GM10266 (cell line): ENCODE measurements at regions not wholly inside any gene's neighbourhood (a gene's known extent, or its start where the extent isn't known, plus 50 kb on each side); places are given as distances from the start of the nearest gene placed in this dataset.

Source experiments
- DNase-seq: peaks from one replicate; pipeline ENCODE4 v3.0.0; 2012; ENCODE audit errors: extremely low spot score
- TF ChIP-seq, protein P1 (sequence below): IDR thresholded peaks from 2 replicates; pipeline ENCODE4 v1.5.1; 2012; ENCODE audit warnings: mild to moderate bottlenecking, low read depth; ENCODE audit not compliant: control insufficient read depth, insufficient read depth; ENCODE audit errors: missing control alignments

DNA sequence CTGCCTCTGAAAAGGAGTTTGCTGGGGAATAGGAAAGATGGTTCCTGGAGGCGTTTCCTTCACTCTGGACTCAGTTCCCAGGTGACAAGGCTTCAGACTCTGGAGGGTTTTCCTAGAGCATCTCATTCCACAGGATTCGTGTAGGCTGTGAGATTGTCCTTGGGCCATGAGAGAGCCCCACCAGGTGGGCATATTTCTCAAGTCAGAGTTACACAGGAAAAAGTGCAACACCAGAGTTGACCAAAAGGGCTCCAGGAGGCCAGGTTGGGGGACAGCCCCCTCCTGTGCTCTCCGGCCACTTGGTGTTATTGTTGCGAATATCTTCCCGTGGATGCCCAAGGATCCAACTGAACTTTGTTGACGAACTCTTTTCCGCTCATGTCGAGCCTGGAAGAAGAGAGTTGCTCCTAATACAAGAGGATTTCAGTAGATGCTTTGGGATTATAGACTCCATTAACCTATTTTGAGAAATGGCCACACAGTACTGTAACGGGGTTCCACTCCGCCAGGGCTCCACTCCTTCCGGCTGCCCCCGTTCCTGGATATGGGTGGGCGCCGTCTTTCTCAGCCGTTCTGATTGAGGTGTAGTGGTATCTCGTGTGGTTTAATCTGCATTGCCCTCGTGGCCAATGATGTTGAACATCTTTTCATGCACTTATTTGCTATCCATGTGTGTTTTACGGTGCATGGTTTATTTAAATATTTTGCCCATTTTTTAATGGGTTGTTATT lies 580.3 kb downstream of the BRD1 start:
- no peak for DNase-seq
- TF ChIP-seq, protein P1, sequence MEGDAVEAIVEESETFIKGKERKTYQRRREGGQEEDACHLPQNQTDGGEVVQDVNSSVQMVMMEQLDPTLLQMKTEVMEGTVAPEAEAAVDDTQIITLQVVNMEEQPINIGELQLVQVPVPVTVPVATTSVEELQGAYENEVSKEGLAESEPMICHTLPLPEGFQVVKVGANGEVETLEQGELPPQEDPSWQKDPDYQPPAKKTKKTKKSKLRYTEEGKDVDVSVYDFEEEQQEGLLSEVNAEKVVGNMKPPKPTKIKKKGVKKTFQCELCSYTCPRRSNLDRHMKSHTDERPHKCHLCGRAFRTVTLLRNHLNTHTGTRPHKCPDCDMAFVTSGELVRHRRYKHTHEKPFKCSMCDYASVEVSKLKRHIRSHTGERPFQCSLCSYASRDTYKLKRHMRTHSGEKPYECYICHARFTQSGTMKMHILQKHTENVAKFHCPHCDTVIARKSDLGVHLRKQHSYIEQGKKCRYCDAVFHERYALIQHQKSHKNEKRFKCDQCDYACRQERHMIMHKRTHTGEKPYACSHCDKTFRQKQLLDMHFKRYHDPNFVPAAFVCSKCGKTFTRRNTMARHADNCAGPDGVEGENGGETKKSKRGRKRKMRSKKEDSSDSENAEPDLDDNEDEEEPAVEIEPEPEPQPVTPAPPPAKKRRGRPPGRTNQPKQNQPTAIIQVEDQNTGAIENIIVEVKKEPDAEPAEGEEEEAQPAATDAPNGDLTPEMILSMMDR: no peak

DNA sequence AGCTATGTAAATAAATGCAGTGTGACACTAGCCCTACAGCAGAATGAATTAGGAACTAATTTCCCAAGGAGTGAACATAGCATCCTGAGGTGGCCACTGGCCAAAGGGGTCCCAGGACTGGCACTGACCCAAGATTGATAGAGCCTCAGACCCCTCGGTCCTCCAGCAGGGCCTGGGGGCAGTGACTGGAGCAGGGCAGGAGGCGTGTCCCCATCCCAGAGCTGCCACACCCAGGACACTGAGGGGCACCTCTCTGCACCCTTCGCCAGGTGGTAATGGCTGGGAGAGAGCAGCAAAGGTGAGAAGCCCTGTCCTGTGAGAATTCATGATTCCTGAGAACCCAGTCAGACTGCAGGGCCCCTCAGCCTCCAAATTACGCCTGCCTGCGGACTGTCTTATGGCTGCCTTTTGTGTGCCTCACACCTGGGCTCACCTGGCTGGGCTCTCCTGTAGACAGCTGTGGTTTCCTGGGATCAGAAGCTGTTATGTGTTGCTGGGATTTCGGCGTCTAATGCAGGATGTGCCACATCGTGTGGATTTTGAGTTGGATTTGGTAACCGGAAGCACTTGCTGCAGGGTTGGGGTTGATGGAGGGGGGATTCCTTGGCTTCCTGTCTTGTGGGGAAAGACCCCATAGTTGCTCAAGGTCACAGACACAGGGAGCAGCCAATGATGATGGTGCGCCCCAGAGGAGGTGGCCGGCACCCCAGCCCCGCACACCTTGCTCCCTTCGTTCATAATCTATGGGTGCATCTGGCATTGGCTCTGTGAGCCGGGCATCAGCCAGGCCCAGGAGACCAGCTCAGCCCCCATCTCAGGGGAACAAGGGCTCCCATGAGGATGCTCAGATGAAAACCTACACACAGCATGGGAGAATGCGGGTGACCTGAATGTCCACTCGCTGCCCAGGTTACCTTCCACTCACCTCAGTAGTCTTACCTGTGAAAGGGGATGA lies 582.9 kb downstream of the BRD1 start:
- DNase-seq: no peak
- TF ChIP-seq, protein P1: no peak

DNA sequence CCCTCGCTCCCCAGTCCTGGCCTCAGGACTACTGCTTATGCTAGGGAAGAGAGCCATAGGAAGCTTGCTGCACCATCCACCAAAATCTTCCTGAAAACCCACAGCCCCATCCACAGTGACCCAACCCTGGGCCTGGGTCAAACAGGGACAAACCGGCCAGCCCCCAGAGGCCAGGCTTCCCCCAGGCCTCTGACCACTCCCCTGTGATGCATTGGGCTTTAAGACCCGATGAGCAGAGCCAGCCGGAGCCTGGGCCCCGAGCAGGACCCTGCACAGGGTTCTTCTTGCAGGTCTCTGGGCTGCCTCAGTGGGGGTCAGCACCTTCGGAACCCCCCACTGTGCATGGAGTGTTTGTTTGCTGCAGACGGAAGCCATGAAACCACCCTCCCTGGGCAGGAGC lies 583.7 kb downstream of the BRD1 start:
- no peak for DNase-seq
- TF ChIP-seq, protein P1: no peak

DNA sequence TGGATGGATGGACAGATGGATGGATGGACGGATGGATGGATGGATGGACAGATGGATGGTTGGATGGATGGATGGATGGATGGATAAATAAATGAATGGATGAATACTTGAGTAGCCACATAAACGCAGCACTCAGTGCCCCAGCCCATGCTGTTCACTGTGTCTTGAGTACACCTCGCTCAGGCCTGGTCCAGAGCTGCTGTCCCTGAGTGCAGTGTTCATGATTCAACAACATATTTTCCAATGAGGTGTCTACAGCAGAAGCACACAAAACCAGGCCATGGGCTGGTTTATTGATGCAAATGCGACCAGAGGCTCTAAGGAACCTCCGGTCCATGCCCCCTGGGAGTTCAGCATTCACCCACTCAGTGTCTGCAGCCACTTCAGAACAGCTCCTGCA lies 584.3 kb downstream of the BRD1 start:
- TF ChIP-seq, protein P1: no peak
- DNase-seq: no peak

DNA sequence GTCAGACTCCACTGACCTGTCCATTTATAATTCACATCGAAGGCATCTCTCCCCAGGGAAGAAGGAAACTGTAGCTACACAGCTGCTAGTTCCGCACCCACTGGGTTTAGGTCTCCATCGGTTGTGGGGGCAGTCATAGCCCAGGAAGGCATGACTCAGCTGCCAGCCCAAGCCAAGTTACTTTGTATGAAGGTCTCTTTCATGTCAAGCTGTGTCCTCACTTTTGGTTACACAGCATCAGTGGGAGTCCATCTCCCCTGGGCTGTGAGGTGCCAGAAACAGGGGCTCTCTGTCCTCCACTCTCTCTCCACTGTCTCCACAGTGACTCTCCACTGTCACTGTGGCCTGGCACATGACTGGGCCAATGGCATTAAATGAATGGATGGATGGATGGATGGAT lies 585.2 kb downstream of the BRD1 start:
- TF ChIP-seq, protein P1: no peak
- DNase-seq: no peak

DNA sequence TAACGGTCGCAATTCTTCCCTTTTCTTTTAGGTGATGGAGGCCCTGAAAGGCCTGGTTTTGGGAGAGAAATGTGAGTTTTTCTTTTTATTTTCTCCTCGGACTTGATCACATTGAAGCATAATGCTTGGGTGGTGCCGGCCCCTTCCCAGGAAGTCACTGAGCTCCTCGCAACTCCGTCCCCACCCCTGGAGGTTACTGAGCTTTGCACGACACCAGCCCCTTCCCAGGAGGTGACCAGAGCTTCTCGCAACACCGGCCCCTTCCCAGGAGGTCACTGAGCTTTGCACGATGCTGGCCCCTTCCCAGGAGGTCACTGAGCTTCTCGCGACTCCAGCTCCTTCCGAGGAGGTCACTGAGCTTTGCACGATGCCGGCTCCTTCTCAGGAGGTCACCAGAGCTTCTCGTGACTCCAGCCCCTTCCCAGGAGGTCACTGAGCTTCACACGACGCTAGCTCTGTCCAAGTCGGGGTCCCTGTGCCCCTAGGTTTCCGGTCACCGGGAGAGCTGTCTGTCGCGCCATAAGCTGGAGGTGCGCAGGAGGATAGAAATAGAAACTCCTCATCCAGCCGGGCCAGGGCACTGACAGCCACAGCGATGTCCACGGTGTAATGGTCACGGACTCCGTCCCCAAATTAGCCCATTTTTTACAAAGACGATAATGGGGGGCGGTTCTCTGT lies 586.4 kb downstream of the BRD1 start:
- no peak for DNase-seq
- TF ChIP-seq, protein P1: no peak
